ENCODE measurements at regions not wholly inside any gene's neighbourhood (a gene's known extent, or its start where the extent isn't known, plus 50 kb on each side); places are given as distances from the start of the nearest gene placed in this dataset.

- no peak for DNase-seq (ENCODE audit: low read depth)
- no peak for TF ChIP-seq CTCF (IDR thresholded peaks at IDR 0.05; ENCODE audit: insufficient read depth, low read depth, low read length, missing control alignments)
These were observed 372.6 kb downstream of the SHANK2 start for GRCh38 chr11:70879601-70880285.

GRCh38 chr11:70880416-70880815 is 372.0 kb downstream of the SHANK2 start:
- H3K4me3 ChIP-seq (ENCODE audit: low read length): no peak overlapping the region
- no peak for TF ChIP-seq CTCF (IDR thresholded peaks at IDR 0.05; ENCODE audit: insufficient read depth, low read depth, low read length, missing control alignments)
- no peak for DNase-seq (ENCODE audit: low read depth)

More at GRCh38 chr11:70879601-70880285, 372.6 kb downstream of the SHANK2 start:
- H3K4me3 ChIP-seq (ENCODE audit: low read length): no peak overlapping the region

DNA sequence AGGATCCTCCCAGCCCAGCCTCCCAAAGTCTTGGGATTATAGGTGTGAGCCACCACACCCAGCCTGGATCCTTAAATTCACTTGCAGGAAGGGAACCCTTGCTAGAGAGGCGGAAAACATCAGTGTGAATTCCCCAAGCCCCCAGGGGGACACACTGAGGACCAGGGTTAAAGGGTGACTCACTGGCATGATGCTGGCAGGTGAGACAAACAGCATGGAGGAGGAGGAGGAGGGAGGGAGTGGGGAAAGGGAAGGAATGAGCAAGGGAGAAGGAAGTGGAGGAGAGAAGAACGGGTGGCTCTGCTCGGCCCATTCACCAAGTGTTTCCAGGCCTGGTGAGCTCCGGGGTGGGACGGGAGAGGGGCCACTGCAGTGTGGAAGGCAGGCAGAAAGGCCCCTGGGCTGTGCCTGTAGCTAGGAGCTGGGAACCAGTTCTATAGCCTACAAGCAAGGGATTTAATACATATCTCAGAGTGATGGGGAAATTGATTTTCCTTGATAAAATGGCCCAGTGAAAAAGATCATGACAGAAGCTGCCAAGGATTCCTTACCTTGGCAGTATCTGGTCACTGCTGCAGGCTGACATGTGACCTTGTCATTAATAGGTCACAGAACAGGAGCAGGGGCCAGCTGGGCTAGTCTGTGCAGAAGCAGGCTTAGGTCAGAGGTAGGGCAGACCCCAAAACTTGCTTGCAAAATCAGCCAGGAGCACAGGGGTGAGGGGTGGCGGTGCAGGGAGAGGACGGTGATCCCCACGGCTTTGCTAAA is 370.2 kb downstream of the SHANK2 start:
- no peak for DNase-seq (ENCODE audit: low read depth)
- TF ChIP-seq CTCF (IDR thresholded peaks at IDR 0.05; ENCODE audit: insufficient read depth, low read depth, low read length, missing control alignments): no peak
- no peak overlapping the region for H3K4me3 ChIP-seq (ENCODE audit: low read length)

DNA sequence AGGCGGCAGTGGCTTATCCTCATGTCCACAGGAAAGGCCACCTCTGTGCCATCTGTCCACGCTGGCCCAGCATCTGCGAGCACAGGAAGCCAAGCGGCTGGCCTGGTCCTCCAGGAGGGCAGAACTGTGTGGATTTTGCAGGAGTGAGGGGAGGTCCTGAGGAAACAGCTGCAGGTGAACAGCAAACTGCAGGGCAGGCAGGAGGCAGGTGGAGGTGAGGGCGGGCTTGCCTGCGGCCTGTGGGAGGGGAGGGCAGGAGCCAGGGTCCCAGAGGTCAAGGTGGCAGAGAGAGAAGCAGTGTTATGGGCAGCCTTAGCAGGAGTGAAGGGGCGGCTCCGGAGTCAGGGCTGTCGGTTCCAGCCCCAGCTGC is 369.7 kb downstream of the SHANK2 start:
- no peak for TF ChIP-seq CTCF (IDR thresholded peaks at IDR 0.05; ENCODE audit: insufficient read depth, low read depth, low read length, missing control alignments)
- no peak for DNase-seq (ENCODE audit: low read depth)
- H3K4me3 ChIP-seq (ENCODE audit: low read length): no peak overlapping the region

- no peak for DNase-seq (ENCODE audit: low read depth)
- no peak for TF ChIP-seq CTCF (IDR thresholded peaks at IDR 0.05; ENCODE audit: insufficient read depth, low read depth, low read length, missing control alignments)
- H3K4me3 ChIP-seq (ENCODE audit: low read length): no peak overlapping the region
These were observed 368.9 kb downstream of the SHANK2 start for GRCh38 chr11:70883323-70883940.

GRCh38 chr11:70883973-70884623 is 368.3 kb downstream of the SHANK2 start:
- no peak for DNase-seq (ENCODE audit: low read depth)
- no peak for TF ChIP-seq CTCF (IDR thresholded peaks at IDR 0.05; ENCODE audit: insufficient read depth, low read depth, low read length, missing control alignments)

More at GRCh38 chr11:70883973-70884623, 368.3 kb downstream of the SHANK2 start:
- H3K4me3 ChIP-seq (ENCODE audit: low read length): no peak overlapping the region

Data from epithelial cell of esophagus (primary cell).